ENCODE measurements at regions not wholly inside any gene's neighbourhood (a gene's known extent, or its start where the extent isn't known, plus 50 kb on each side); places are given as distances from the start of the nearest gene placed in this dataset.
"Not testable (repeated sequence)": the region's sequence is repeated elsewhere in the genome, so short reads cannot be mapped to it uniquely, and the experiment has no call there.

DNA sequence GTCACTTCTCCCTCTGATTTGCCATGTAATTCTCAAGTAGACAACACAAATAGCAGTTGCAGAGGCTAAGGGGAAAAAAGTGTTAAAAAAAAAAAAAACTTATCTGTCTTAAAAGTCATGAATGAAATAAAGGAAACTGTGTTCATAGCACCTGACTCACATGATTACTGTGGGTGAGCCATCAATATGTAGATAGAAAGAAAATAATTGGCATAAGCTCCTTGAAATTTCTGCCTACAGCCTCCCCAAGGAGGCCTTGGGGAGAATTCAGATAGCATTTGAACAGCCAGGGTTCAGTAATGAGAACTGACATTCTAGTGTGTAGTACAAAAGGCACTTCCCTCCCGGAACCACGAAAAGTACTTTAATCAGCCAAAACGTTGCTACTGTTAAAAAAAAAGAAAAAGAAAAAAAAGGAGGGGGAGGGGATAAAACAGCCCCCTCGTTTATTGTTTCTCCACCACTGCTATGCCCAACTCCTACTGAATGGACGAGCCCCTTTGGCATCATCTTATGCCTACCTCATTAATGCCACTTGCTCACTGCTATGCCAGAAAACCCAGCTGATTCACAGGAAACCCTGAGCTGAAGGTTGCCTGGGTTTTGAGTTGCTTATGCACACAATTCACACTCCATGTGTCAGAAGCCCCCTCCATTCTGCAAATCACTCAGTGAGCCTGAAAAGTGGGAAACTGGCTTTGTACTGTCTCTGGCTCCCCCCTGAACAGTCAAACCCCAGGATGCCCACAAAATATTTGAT is 65.5 kb upstream of the KLF7 start (continued):
- no peak for TF ChIP-seq HNF4A (conservative IDR thresholded peaks at IDR 0.05)
- TF ChIP-seq NR2F2 (IDR thresholded peaks at IDR 0.05), result no peak
- TF ChIP-seq, protein P1, sequence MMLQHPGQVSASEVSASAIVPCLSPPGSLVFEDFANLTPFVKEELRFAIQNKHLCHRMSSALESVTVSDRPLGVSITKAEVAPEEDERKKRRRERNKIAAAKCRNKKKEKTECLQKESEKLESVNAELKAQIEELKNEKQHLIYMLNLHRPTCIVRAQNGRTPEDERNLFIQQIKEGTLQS (IDR thresholded peaks at IDR 0.05), result no peak
- TF ChIP-seq, protein P2, sequence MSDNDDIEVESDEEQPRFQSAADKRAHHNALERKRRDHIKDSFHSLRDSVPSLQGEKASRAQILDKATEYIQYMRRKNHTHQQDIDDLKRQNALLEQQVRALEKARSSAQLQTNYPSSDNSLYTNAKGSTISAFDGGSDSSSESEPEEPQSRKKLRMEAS (IDR thresholded peaks at IDR 0.05), result no peak
- no peak for TF ChIP-seq GABPA (IDR thresholded peaks at IDR 0.05 in 1 of 2, conservative IDR thresholded peaks at IDR 0.05 in 1 of 2)
- no peak for TF ChIP-seq FOXA2 (IDR thresholded peaks at IDR 0.05)
- no peak for TF ChIP-seq EGR1 (IDR thresholded peaks at IDR 0.05; ENCODE audit: low read depth in 2 of 2)
- TF ChIP-seq FOXA1 (IDR thresholded peaks at IDR 0.05), result no peak

DNA sequence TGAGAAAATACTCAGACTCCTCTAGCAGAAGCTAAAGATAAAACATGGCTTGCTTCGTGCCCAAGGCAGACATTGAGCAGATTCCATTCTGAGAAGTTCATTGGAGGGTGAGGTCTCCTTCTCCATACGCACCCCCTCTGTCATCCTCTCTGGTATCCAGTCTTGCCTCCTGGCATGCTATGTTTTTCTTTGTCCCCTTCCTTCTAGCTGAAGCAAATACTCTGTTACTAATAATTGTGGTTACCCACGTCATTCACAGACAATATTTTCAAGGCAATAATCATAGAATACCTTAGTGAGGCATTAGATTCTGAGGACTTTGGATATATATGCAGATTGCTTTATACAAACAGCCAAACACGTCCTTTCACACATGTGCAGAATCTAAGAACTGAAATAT is 66.2 kb upstream of the KLF7 start:
- Histone ChIP-seq H3K27me3 (ENCODE audit: control insufficient read depth in 4 of 4, insufficient read depth in 4 of 4, low read length in 3 of 4) (no peaks in the 10 kb centered on the region), H3K9me3 (ENCODE audit: control insufficient read depth in 4 of 4, low read length in 3 of 4) (no peaks in the 10 kb centered on the region), H3K4me1 (ENCODE audit: control insufficient read depth in 4 of 4, insufficient read depth in 4 of 4, low read length in 3 of 4) (no peaks in the 10 kb centered on the region), H3K4me3 (ENCODE audit: low read depth in 1 of 3, low read length in 3 of 3) (no peak overlapping the region), H3K36me3 (ENCODE audit: control insufficient read depth in 4 of 4, insufficient read depth in 3 of 4, low read depth in 1 of 4, low read length in 3 of 4) (no peaks in the 10 kb centered on the region), H3K9ac (ENCODE audit: low read depth in 1 of 2, low read length in 2 of 2) (no peak overlapping the region), H3K27ac (ENCODE audit: low read depth in 1 of 2, low read length in 2 of 2) (no peak overlapping the region)
- TF ChIP-seq HNF4A (conservative IDR thresholded peaks at IDR 0.05), result no peak
- TF ChIP-seq RXRA (IDR thresholded peaks at IDR 0.05), result no peak
- no peak for TF ChIP-seq FOXA2 (IDR thresholded peaks at IDR 0.05)
- TF ChIP-seq, protein P3, sequence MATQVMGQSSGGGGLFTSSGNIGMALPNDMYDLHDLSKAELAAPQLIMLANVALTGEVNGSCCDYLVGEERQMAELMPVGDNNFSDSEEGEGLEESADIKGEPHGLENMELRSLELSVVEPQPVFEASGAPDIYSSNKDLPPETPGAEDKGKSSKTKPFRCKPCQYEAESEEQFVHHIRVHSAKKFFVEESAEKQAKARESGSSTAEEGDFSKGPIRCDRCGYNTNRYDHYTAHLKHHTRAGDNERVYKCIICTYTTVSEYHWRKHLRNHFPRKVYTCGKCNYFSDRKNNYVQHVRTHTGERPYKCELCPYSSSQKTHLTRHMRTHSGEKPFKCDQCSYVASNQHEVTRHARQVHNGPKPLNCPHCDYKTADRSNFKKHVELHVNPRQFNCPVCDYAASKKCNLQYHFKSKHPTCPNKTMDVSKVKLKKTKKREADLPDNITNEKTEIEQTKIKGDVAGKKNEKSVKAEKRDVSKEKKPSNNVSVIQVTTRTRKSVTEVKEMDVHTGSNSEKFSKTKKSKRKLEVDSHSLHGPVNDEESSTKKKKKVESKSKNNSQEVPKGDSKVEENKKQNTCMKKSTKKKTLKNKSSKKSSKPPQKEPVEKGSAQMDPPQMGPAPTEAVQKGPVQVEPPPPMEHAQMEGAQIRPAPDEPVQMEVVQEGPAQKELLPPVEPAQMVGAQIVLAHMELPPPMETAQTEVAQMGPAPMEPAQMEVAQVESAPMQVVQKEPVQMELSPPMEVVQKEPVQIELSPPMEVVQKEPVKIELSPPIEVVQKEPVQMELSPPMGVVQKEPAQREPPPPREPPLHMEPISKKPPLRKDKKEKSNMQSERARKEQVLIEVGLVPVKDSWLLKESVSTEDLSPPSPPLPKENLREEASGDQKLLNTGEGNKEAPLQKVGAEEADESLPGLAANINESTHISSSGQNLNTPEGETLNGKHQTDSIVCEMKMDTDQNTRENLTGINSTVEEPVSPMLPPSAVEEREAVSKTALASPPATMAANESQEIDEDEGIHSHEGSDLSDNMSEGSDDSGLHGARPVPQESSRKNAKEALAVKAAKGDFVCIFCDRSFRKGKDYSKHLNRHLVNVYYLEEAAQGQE (IDR thresholded peaks at IDR 0.05), result no peak
- TF ChIP-seq, protein P1 (IDR thresholded peaks at IDR 0.05), result no peak
- TF ChIP-seq HNF4G (IDR thresholded peaks at IDR 0.05), result no peak
- no peak for TF ChIP-seq NR2F2 (IDR thresholded peaks at IDR 0.05)
- TF ChIP-seq TAF1 (conservative IDR thresholded peaks at IDR 0.05), result no peak
- TF ChIP-seq RAD21 (IDR thresholded peaks at IDR 0.05), result no peak
- TF ChIP-seq, protein P2 (IDR thresholded peaks at IDR 0.05), result no peak
- no peak for TF ChIP-seq GABPA (IDR thresholded peaks at IDR 0.05 in 1 of 2, conservative IDR thresholded peaks at IDR 0.05 in 1 of 2)
- TF ChIP-seq EGR1 (IDR thresholded peaks at IDR 0.05; ENCODE audit: low read depth in 2 of 2), result no peak
- 85% methylated on average over 4 of the region's 4 CpGs for WGBS
- no peak for DNase-seq (ENCODE audit: low spot score)

DNA sequence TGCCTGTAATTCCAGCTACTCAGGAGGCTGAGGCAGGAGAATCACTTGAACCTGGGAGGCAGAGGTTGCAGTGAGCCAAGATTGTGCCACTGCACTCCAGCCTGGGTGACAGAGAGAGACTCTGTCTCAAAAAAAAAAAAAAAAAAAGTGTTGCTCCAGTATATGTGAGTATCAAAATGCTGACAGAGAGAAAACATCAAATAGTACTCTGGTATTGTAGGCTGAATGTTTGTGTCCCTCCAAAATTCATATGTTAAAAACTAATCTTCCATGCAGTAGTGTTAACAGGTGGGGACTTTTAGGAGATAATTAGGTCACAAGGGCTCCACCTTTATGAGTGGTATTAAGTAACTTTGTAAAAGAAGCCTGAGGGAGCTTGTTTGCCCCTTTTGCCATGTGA is 67.4 kb upstream of the KLF7 start:
- H3K4me1 ChIP-seq (ENCODE audit: control insufficient read depth in 4 of 4, insufficient read depth in 4 of 4, low read length in 3 of 4); H3K36me3 ChIP-seq (ENCODE audit: control insufficient read depth in 4 of 4, insufficient read depth in 3 of 4, low read depth in 1 of 4, low read length in 3 of 4); H3K9ac ChIP-seq (ENCODE audit: low read depth in 1 of 2, low read length in 2 of 2); H3K27ac ChIP-seq (ENCODE audit: low read depth in 1 of 2, low read length in 2 of 2); H3K4me3 ChIP-seq (ENCODE audit: low read depth in 1 of 3, low read length in 3 of 3); H3K9me3 ChIP-seq (ENCODE audit: control insufficient read depth in 4 of 4, low read length in 3 of 4); DNase-seq (ENCODE audit: low spot score); H3K27me3 ChIP-seq (ENCODE audit: control insufficient read depth in 4 of 4, insufficient read depth in 4 of 4, low read length in 3 of 4): not testable (repeated sequence)

Data from liver (tissue), 7 donors.